WTC11 (cell line): ENCODE measurements at regions not wholly inside any gene's neighbourhood (a gene's known extent, or its start where the extent isn't known, plus 50 kb on each side); places are given as distances from the start of the nearest gene placed in this dataset.

Experiments
- ATAC-seq: fragments of 200-7000 bp; cut with Tn5 transposase; 2 replicates; pipeline ENCODE4 v1.10.0; 2021; ENCODE audit warnings: mild to moderate bottlenecking, moderate library complexity
- CTCF ChIA-PET: fragments of 300-600 bp; sonication (Branson Sonifier 250); formaldehyde crosslinking; loops from one replicate; lab custom pipeline; 2021; ENCODE audit warnings: antibody characterized with exemption; lab: Charles Lee
- POLR2A ChIA-PET: fragments of 350-600 bp; sonication (Branson Sonifier 250); formaldehyde crosslinking; loops from one replicate; lab custom pipeline; 2021; ENCODE audit warnings: antibody characterized with exemption; lab: Charles Lee
- DNase-seq: peaks from one replicate; pipeline ENCODE4 v3.0.0; 2021; ENCODE audit warnings: low spot score
- H3K27ac Mint-ChIP-seq: 2 replicates; pipeline ENCODE4 v1.8.0; 2021; ENCODE audit warnings: mixed read lengths
- H3K27me3 Mint-ChIP-seq: 2 replicates; pipeline ENCODE4 v1.8.0; 2021; ENCODE audit warnings: low read depth, mild to moderate bottlenecking, moderate library complexity, mixed read lengths
- H3K36me3 Mint-ChIP-seq: 2 replicates; pipeline ENCODE4 v1.8.0; 2021; ENCODE audit warnings: mixed read lengths
- H3K4me1 Mint-ChIP-seq: 2 replicates; pipeline ENCODE4 v1.8.0; 2022; ENCODE audit warnings: mixed read lengths
- H3K4me3 Mint-ChIP-seq: 2 replicates; pipeline ENCODE4 v1.8.0; 2021; ENCODE audit warnings: mild to moderate bottlenecking, moderate library complexity, mixed read lengths
- H3K9me3 Mint-ChIP-seq: 2 replicates; pipeline ENCODE4 v1.8.0; 2021; ENCODE audit warnings: mixed read lengths
- AFF4 ChIP-seq: sonication (generic); formaldehyde crosslinking; IDR thresholded peaks from 2 replicates; pipeline ENCODE4 v1.8.1; 2023; ENCODE audit warnings: mild to moderate bottlenecking, missing genetic modification reagents, borderline replicate concordance
- ATF2 ChIP-seq: sonication (generic); formaldehyde crosslinking; IDR thresholded peaks from 2 replicates; pipeline ENCODE4 v1.8.1; 2022; ENCODE audit warnings: low read depth, missing genetic modification reagents, borderline replicate concordance
- ATF6 ChIP-seq: sonication (generic); formaldehyde crosslinking; IDR thresholded peaks from 2 replicates; pipeline ENCODE4 v1.8.1; 2023; ENCODE audit warnings: mild to moderate bottlenecking, missing genetic modification reagents
- CDX4 ChIP-seq: fragments of 250-450 bp; sonication (Bioruptor Pico); IDR thresholded peaks from 2 replicates; pipeline ENCODE4 v1.9.0; 2021; ENCODE audit warnings: moderate library complexity, mild to moderate bottlenecking, inconsistent platforms, borderline replicate concordance
- E2F1 ChIP-seq: sonication (generic); formaldehyde crosslinking; IDR thresholded peaks from 2 replicates; pipeline ENCODE4 v1.8.0; 2022; ENCODE audit warnings: mild to moderate bottlenecking, missing genetic modification reagents
- E2F5 ChIP-seq: sonication (generic); formaldehyde crosslinking; IDR thresholded peaks from 2 replicates; pipeline ENCODE4 v1.8.1; 2022; ENCODE audit warnings: mild to moderate bottlenecking, moderate library complexity, missing genetic modification reagents
- FOXJ3 ChIP-seq: sonication (generic); formaldehyde crosslinking; IDR thresholded peaks from 2 replicates; pipeline ENCODE4 v1.9.0; 2021; ENCODE audit warnings: missing genetic modification reagents, mild to moderate bottlenecking, borderline replicate concordance
- GABPB1 ChIP-seq: sonication (generic); formaldehyde crosslinking; IDR thresholded peaks from 2 replicates; pipeline ENCODE4 v1.8.1; 2023; ENCODE audit warnings: mild to moderate bottlenecking, missing genetic modification reagents
- GTF2I ChIP-seq: fragments of 250-450 bp; sonication (Bioruptor Pico); conservative IDR thresholded peaks from 2 replicates; pipeline ENCODE4 v1.4.0; 2021; ENCODE audit warnings: mild to moderate bottlenecking
- NFATC4 ChIP-seq: fragments of 250-450 bp; sonication (Bioruptor Pico); IDR thresholded peaks from 2 replicates; pipeline ENCODE4 v1.9.0; 2021; ENCODE audit warnings: mild to moderate bottlenecking
- RELA ChIP-seq: sonication (generic); formaldehyde crosslinking; IDR thresholded peaks from 2 replicates; pipeline ENCODE4 v1.8.1; 2022; ENCODE audit warnings: missing genetic modification reagents, mild to moderate bottlenecking, borderline replicate concordance
- TCF7 ChIP-seq: sonication (generic); formaldehyde crosslinking; IDR thresholded peaks from 2 replicates; pipeline ENCODE4 v1.8.0; 2022; ENCODE audit warnings: mild to moderate bottlenecking, low read depth, missing genetic modification reagents, moderate library complexity
- TP53 ChIP-seq: sonication (generic); formaldehyde crosslinking; IDR thresholded peaks from 2 replicates; pipeline ENCODE4 v1.8.1; 2023; ENCODE audit warnings: mild to moderate bottlenecking, missing genetic modification reagents
- USF2 ChIP-seq: sonication (generic); formaldehyde crosslinking; IDR thresholded peaks from 2 replicates; pipeline ENCODE4 v1.8.1; 2023; ENCODE audit warnings: mild to moderate bottlenecking, missing genetic modification reagents, moderate library complexity
- ZBTB43 ChIP-seq: sonication (generic); formaldehyde crosslinking; IDR thresholded peaks from 2 replicates; pipeline ENCODE4 v1.8.1; 2023; ENCODE audit warnings: mild to moderate bottlenecking, missing genetic modification reagents
- ZNF263 ChIP-seq: sonication (generic); formaldehyde crosslinking; IDR thresholded peaks from 2 replicates; pipeline ENCODE4 v1.8.1; 2022; ENCODE audit warnings: low read depth, mild to moderate bottlenecking, moderate library complexity, missing genetic modification reagents
- ZNF532 ChIP-seq: fragments of 250-450 bp; sonication (Bioruptor Pico); IDR thresholded peaks from 2 replicates; pipeline ENCODE4 v1.9.0; 2021; ENCODE audit warnings: mild to moderate bottlenecking, borderline replicate concordance

GRCh38 chr2:39535636-39536185, 98.6 kb upstream of the MAP4K3 start:
- POLR2A ChIA-PET: no interaction called here
- peaks cover 18% of the 10 kb centered on the region for H3K9me3 Mint-ChIP-seq
- H3K27me3 Mint-ChIP-seq: no peaks in the 10 kb centered on the region
- peaks cover 34% of the 10 kb centered on the region for H3K4me1 Mint-ChIP-seq
- peaks cover 15% of the 10 kb centered on the region for H3K36me3 Mint-ChIP-seq
- H3K4me3 Mint-ChIP-seq: no peak overlapping the region
- 0 out of 2 replicates have a peak, but pooled peaks have one; percentile 18 for ATAC-seq
- DNase-seq: no peak
- H3K27ac Mint-ChIP-seq: no peak overlapping the region; the same call in 1 of the 2 replicates
- no peak for TF ChIP-seq CDX4 (CRISPR knock-in tag)
- TF ChIP-seq TCF7: no peak
- TF ChIP-seq, all 79 proteins: peak for 0
- CTCF ChIA-PET: no interaction called here

- CTCF ChIA-PET: no interaction called here
- H3K4me3 Mint-ChIP-seq: no peak overlapping the region
- H3K9me3 Mint-ChIP-seq: peaks cover 10% of the 10 kb centered on the region
- TF ChIP-seq ZBTB43 (CRISPR knock-in tag) (no peak), E2F1 (CRISPR knock-in tag) (no peak), ATF6 (CRISPR knock-in tag) (no peak), ATF2 (no peak), ZNF532 (CRISPR knock-in tag) (no peak), TP53 (CRISPR knock-in tag) (no peak), AFF4 (CRISPR knock-in tag) (no peak), USF2 (CRISPR knock-in tag) (no peak), GTF2I (CRISPR knock-in tag) (no peak), E2F5 (CRISPR knock-in tag) (no peak), NFATC4 (CRISPR knock-in tag) (no peak), GABPB1 (CRISPR knock-in tag) (no peak), FOXJ3 (CRISPR knock-in tag) (no peak), RELA (CRISPR knock-in tag) (no peak), ZNF263 (no peak)
Observed at GRCh38 chr2:39537150-39537549, 100.1 kb upstream of the MAP4K3 start.

More at GRCh38 chr2:39537150-39537549, 100.1 kb upstream of the MAP4K3 start:
- H3K36me3 Mint-ChIP-seq: peaks cover 6% of the 10 kb centered on the region
- H3K4me1 Mint-ChIP-seq: peaks cover 32% of the 10 kb centered on the region
- ATAC-seq (no peak), DNase-seq (no peak)
- no peaks in the 10 kb centered on the region for H3K27me3 Mint-ChIP-seq
- POLR2A ChIA-PET: no interaction called here
- no peak overlapping the region; the same call in 1 of the 2 replicates for H3K27ac Mint-ChIP-seq
